ENCODE measurements at regions not wholly inside any gene's neighbourhood (a gene's known extent, or its start where the extent isn't known, plus 50 kb on each side); places are given as distances from the start of the nearest gene placed in this dataset.

- intact Hi-C loops (cut with micrococcal nuclease), result loop anchor here (5.0 kb wide), 1 partner anchor 412 kb away; no protein-coding TSS in a partner anchor
- H3K27ac Mint-ChIP-seq, result no peak overlapping the region
- H3K9me3 Mint-ChIP-seq, result no peaks in the 10 kb centered on the region
- peaks cover 8% of the 10 kb centered on the region for H3K27me3 Mint-ChIP-seq (ENCODE audit: insufficient read depth)
- peak; percentile 3 for DNase-seq (ENCODE audit: low spot score)
- H3K4me1 Mint-ChIP-seq (ENCODE audit: low read depth), result no peaks in the 10 kb centered on the region
- H3K36me3 Mint-ChIP-seq (ENCODE audit: low read depth), result no peaks in the 10 kb centered on the region
- no peak overlapping the region for H3K4me3 Mint-ChIP-seq
Measured at GRCh38 chr20:4519534-4519933, 166.7 kb upstream of the PRNP start.

- Mint-ChIP-seq H3K4me3 (no peak overlapping the region), H3K27ac (no peak overlapping the region), H3K36me3 (ENCODE audit: low read depth) (no peaks in the 10 kb centered on the region), H3K9me3 (no peaks in the 10 kb centered on the region), H3K27me3 (ENCODE audit: insufficient read depth) (peaks cover 5% of the 10 kb centered on the region), H3K4me1 (ENCODE audit: low read depth) (no peaks in the 10 kb centered on the region)
- intact Hi-C loops (cut with micrococcal nuclease), result loop anchor here (5.0 kb wide), 1 partner anchor 410 kb away; no protein-coding TSS in a partner anchor
- no peak for DNase-seq (ENCODE audit: low spot score)
Measured at GRCh38 chr20:4516876-4517275, 169.4 kb upstream of the PRNP start.

- Mint-ChIP-seq H3K36me3 (ENCODE audit: low read depth) (no peaks in the 10 kb centered on the region), H3K4me3 (no peak overlapping the region), H3K27ac (no peak overlapping the region), H3K27me3 (ENCODE audit: insufficient read depth) (peaks cover 7% of the 10 kb centered on the region), H3K9me3 (peaks cover 11% of the 10 kb centered on the region), H3K4me1 (ENCODE audit: low read depth) (no peaks in the 10 kb centered on the region)
- intact Hi-C loops (cut with micrococcal nuclease), result no loop called here
- no peak for DNase-seq (ENCODE audit: low spot score)
Measured at GRCh38 chr20:4513720-4514119, 172.5 kb upstream of the PRNP start.

GRCh38 chr20:4512891-4513550, 173.2 kb upstream of the PRNP start:
- Mint-ChIP-seq H3K27me3 (ENCODE audit: insufficient read depth) (peaks cover 7% of the 10 kb centered on the region), H3K36me3 (ENCODE audit: low read depth) (no peaks in the 10 kb centered on the region), H3K4me1 (ENCODE audit: low read depth) (no peaks in the 10 kb centered on the region), H3K27ac (no peak overlapping the region), H3K9me3 (peaks cover 11% of the 10 kb centered on the region), H3K4me3 (no peak overlapping the region)
- DNase-seq (ENCODE audit: low spot score), result no peak
- intact Hi-C loops (cut with micrococcal nuclease), result no loop called here

GRCh38 chr20:4511776-4512175, 174.5 kb upstream of the PRNP start:
- no peak overlapping the region for H3K27ac Mint-ChIP-seq
- H3K4me3 Mint-ChIP-seq, result no peak overlapping the region
- no peaks in the 10 kb centered on the region for H3K4me1 Mint-ChIP-seq (ENCODE audit: low read depth)
- intact Hi-C loops (cut with micrococcal nuclease), result no loop called here
- no peak for DNase-seq (ENCODE audit: low spot score)
- H3K9me3 Mint-ChIP-seq, result peaks cover 11% of the 10 kb centered on the region
- no peaks in the 10 kb centered on the region for H3K36me3 Mint-ChIP-seq (ENCODE audit: low read depth)
- H3K27me3 Mint-ChIP-seq (ENCODE audit: insufficient read depth), result peaks cover 5% of the 10 kb centered on the region

- Mint-ChIP-seq H3K27me3 (ENCODE audit: insufficient read depth) (peaks cover 8% of the 10 kb centered on the region), H3K36me3 (ENCODE audit: low read depth) (no peaks in the 10 kb centered on the region), H3K9me3 (peaks cover 11% of the 10 kb centered on the region), H3K4me1 (ENCODE audit: low read depth) (no peaks in the 10 kb centered on the region), H3K4me3 (no peak overlapping the region), H3K27ac (no peak overlapping the region)
- no peak for DNase-seq (ENCODE audit: low spot score)
- intact Hi-C loops (cut with micrococcal nuclease), result no loop called here
Measured at GRCh38 chr20:4509825-4510522, 176.3 kb upstream of the PRNP start.

GRCh38 chr20:4508773-4509172, 177.5 kb upstream of the PRNP start:
- Mint-ChIP-seq H3K9me3 (peaks cover 11% of the 10 kb centered on the region), H3K4me1 (ENCODE audit: low read depth) (no peaks in the 10 kb centered on the region), H3K4me3 (no peak overlapping the region), H3K27me3 (ENCODE audit: insufficient read depth) (peaks cover 9% of the 10 kb centered on the region), H3K36me3 (ENCODE audit: low read depth) (no peaks in the 10 kb centered on the region), H3K27ac (no peak overlapping the region)
- no peak for DNase-seq (ENCODE audit: low spot score)
- intact Hi-C loops (cut with micrococcal nuclease), result no loop called here

- no peak overlapping the region for H3K27ac Mint-ChIP-seq
- H3K36me3 Mint-ChIP-seq (ENCODE audit: low read depth), result no peaks in the 10 kb centered on the region
Measured at GRCh38 chr20:4507288-4507719, 179.0 kb upstream of the PRNP start.

GRCh38 chr20:4504814-4505213, 181.4 kb upstream of the PRNP start:
- Mint-ChIP-seq H3K27ac (no peak overlapping the region), H3K4me3 (no peak overlapping the region), H3K4me1 (ENCODE audit: low read depth) (no peaks in the 10 kb centered on the region), H3K27me3 (ENCODE audit: insufficient read depth) (peaks cover 7% of the 10 kb centered on the region), H3K36me3 (ENCODE audit: low read depth) (no peaks in the 10 kb centered on the region), H3K9me3 (peaks cover 7% of the 10 kb centered on the region)
- DNase-seq (ENCODE audit: low spot score), result no peak
- intact Hi-C loops (cut with micrococcal nuclease), result no loop called here

More at GRCh38 chr20:4507288-4507719, 179.0 kb upstream of the PRNP start:
- Mint-ChIP-seq H3K27me3 (ENCODE audit: insufficient read depth) (peaks cover 9% of the 10 kb centered on the region), H3K9me3 (peaks cover 11% of the 10 kb centered on the region), H3K4me3 (no peak overlapping the region), H3K4me1 (ENCODE audit: low read depth) (no peaks in the 10 kb centered on the region)
- DNase-seq (ENCODE audit: low spot score), result no peak
- intact Hi-C loops (cut with micrococcal nuclease), result no loop called here

- Mint-ChIP-seq H3K4me3 (no peak overlapping the region), H3K27ac (no peak overlapping the region), H3K9me3 (peaks cover 3% of the 10 kb centered on the region), H3K4me1 (ENCODE audit: low read depth) (no peaks in the 10 kb centered on the region), H3K36me3 (ENCODE audit: low read depth) (no peaks in the 10 kb centered on the region), H3K27me3 (ENCODE audit: insufficient read depth) (peaks cover 13% of the 10 kb centered on the region)
- intact Hi-C loops (cut with micrococcal nuclease), result no loop called here
- no peak for DNase-seq (ENCODE audit: low spot score)
Measured at GRCh38 chr20:4502756-4503155, 183.5 kb upstream of the PRNP start.

GRCh38 chr20:4493386-4493785, 192.9 kb upstream of the PRNP start:
- Mint-ChIP-seq H3K27me3 (ENCODE audit: insufficient read depth) (peaks cover 12% of the 10 kb centered on the region), H3K9me3 (no peaks in the 10 kb centered on the region), H3K36me3 (ENCODE audit: low read depth) (no peaks in the 10 kb centered on the region), H3K4me3 (no peak overlapping the region), H3K27ac (no peak overlapping the region), H3K4me1 (ENCODE audit: low read depth) (no peaks in the 10 kb centered on the region)
- intact Hi-C loops (cut with micrococcal nuclease), result no loop called here
- no peak for DNase-seq (ENCODE audit: low spot score)

GRCh38 chr20:4491643-4492042, 194.6 kb upstream of the PRNP start:
- intact Hi-C loops (cut with micrococcal nuclease), result no loop called here
- H3K36me3 Mint-ChIP-seq (ENCODE audit: low read depth), result no peaks in the 10 kb centered on the region
- DNase-seq (ENCODE audit: low spot score), result no peak
- H3K27me3 Mint-ChIP-seq (ENCODE audit: insufficient read depth), result peaks cover 10% of the 10 kb centered on the region
- H3K27ac Mint-ChIP-seq, result no peak overlapping the region
- H3K4me1 Mint-ChIP-seq (ENCODE audit: low read depth), result no peaks in the 10 kb centered on the region
- H3K4me3 Mint-ChIP-seq, result no peak overlapping the region
- no peaks in the 10 kb centered on the region for H3K9me3 Mint-ChIP-seq

- peaks cover 14% of the 10 kb centered on the region for H3K27me3 Mint-ChIP-seq (ENCODE audit: insufficient read depth)
- no peak overlapping the region for H3K27ac Mint-ChIP-seq
- H3K4me1 Mint-ChIP-seq (ENCODE audit: low read depth), result no peaks in the 10 kb centered on the region
- no peaks in the 10 kb centered on the region for H3K36me3 Mint-ChIP-seq (ENCODE audit: low read depth)
- no peak for DNase-seq (ENCODE audit: low spot score)
- intact Hi-C loops (cut with micrococcal nuclease), result no loop called here
- no peak overlapping the region for H3K4me3 Mint-ChIP-seq
- no peaks in the 10 kb centered on the region for H3K9me3 Mint-ChIP-seq
Measured at GRCh38 chr20:4490606-4491280, 195.5 kb upstream of the PRNP start.

All from activated T-helper 1 cell treated with anti-CD3 and anti-CD28 coated beads, Interleukin-12 subunit alpha, Interleukin-12 subunit beta, Interleukin-2, Interleukin-4 antibody, amounts not matched to agents 30 ng/mL and 10 ng/mL and 1 ng/mL, durations not matched to agents 14 hours and 24 hours and 36 hours (primary cell).